Natural killer cell (primary cell): ENCODE measurements at regions not wholly inside any gene's neighbourhood (a gene's known extent, or its start where the extent isn't known, plus 50 kb on each side); places are given as distances from the start of the nearest gene placed in this dataset.
"Not testable (repeated sequence)": the region's sequence is repeated elsewhere in the genome, so short reads cannot be mapped to it uniquely, and the experiment has no call there.

ENCODE experiments used
- ATAC-seq, 3 donors: fragments of 150-1000 bp in 2 of 3; fragments of 200-7000 bp in 1 of 3; cut with Tn5 transposase; 1 replicate in 1 of 3; 2 replicates in 2 of 3; pipeline ENCODE4 v1.10.0; 2021; ENCODE audit warnings: mild to moderate bottlenecking in 2 of 3, moderate library complexity in 2 of 3
- DNase-seq, 2 donors: peaks; one replicate each; pipeline versions ENCODE4 v3.0.0 to v3.0.0-alpha.2; 2013 to 2021; ENCODE audit warnings: mixed read lengths in 1 of 2
- H3K27ac ChIP-seq: one replicate; pipeline ENCODE4 v1.5.1; 2013; ENCODE audit warnings: mild to moderate bottlenecking, low read length
- H3K27me3 ChIP-seq: one replicate; pipeline ENCODE4 v1.6.1; 2013; ENCODE audit warnings: low read length; ENCODE audit not compliant: control insufficient read depth, insufficient read depth
- H3K36me3 ChIP-seq: one replicate; pipeline ENCODE4 v1.6.1; 2013; ENCODE audit warnings: low read length; ENCODE audit not compliant: control insufficient read depth, insufficient read depth
- H3K4me1 ChIP-seq: one replicate; pipeline ENCODE4 v1.6.1; 2013; ENCODE audit warnings: low read length; ENCODE audit not compliant: control insufficient read depth, insufficient read depth
- H3K4me3 ChIP-seq: one replicate; pipeline ENCODE4 v1.5.1; 2013; ENCODE audit warnings: low read length
- H3K9me3 ChIP-seq: one replicate; pipeline ENCODE4 v1.6.1; 2013; ENCODE audit warnings: low read length; ENCODE audit not compliant: control insufficient read depth, insufficient read depth
- H3K27ac Mint-ChIP-seq, 2 donors: one replicate each; pipeline ENCODE4 v1.8.0; 2022; ENCODE audit warnings: mild to moderate bottlenecking in 2 of 2, mixed read lengths in 2 of 2, moderate library complexity in 1 of 2
- H3K27me3 Mint-ChIP-seq, 2 donors: one replicate each; pipeline ENCODE4 v1.8.0; 2022; ENCODE audit warnings: low read depth in 2 of 2, mixed read lengths in 2 of 2
- H3K36me3 Mint-ChIP-seq: one replicate; pipeline ENCODE4 v1.8.0; 2022; ENCODE audit warnings: mixed read lengths
- H3K4me1 Mint-ChIP-seq, 2 donors: one replicate each; pipeline ENCODE4 v1.8.0; 2022; ENCODE audit warnings: mixed read lengths in 2 of 2
- H3K4me3 Mint-ChIP-seq: one replicate; pipeline ENCODE4 v1.8.0; 2022; ENCODE audit warnings: mild to moderate bottlenecking, moderate library complexity, mixed read lengths
- H3K9me3 Mint-ChIP-seq, 2 donors: one replicate each; pipeline ENCODE4 v1.8.0; 2022; ENCODE audit warnings: mixed read lengths in 2 of 2
- WGBS: methylation state at CpG from one replicate; pipeline ENCODE4 v1.1.7; 2013; ENCODE audit warnings: missing lambda C conversion rate; ENCODE audit not compliant: insufficient coverage; 5-methylcytosine and 5-hydroxymethylcytosine counted together
- intact Hi-C: fragments of 100-400 bp; cut with micrococcal nuclease; formaldehyde crosslinking; loops from one replicate; pipeline ENCODE4 v1.14.2; 2022
- TF ChIP-seq, protein P1 (sequence below): fragments of 200-600 bp; IDR thresholded peaks from one replicate; pipeline ENCODE4 v1.8.0; 2022; ENCODE audit warnings: antibody characterized with exemption

DNA sequence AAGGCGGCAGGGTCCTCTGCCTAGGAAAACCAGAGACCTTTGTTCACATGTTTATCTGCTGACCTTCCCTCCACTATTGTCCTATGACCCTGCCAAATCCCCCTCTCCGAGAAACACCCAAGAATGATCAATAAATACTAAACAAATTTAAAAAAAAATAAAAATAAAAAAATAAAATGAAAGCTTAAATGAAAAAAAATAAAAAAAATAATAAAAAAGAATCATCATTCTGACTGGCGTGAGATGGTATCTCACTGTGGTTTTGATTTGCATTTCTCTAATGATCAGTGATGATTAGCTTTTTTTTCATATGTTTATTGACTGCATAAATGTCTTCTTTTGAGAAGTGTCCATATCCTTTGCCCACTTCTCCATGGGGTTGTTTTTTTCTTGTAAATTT lies 74.5 kb upstream of the LSAMP start:
- H3K27me3 Mint-ChIP-seq, DNase-seq, intact Hi-C loops: not testable (repeated sequence)

DNA sequence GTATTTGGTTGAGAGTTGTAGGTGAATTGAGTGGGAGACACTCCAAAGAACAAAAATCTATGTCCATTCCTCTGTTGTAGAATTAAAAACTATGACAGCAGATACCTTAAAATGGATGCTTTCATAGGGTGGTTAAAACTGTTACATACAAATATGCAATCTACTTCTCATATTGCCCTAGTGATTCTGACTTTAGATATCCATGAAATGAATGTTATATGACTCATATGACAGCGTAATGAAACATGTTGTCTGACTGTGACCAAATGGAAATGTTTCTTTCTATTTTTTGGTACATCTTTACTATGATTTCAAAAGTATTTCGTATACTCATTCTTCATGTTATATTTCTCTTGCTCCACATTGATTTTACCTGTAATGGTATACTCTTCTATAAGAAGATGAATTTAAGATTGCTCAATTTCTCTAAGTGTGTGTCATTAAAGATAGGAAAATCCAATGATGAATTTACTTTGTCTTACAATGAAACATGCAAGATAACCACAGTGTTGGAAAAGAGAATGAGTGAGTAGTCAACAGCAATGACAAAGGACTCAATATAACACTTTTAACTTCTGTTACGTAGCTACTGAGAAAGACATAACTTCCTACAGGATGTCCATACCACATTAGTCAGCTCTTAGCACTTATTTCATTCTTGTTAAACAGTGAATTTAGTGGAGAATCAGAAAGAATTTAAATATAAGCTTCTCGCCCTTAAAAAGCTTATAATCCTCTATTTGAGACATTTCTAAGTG lies 79.3 kb upstream of the LSAMP start:
- intact Hi-C loops, result no loop called here
- Mint-ChIP-seq H3K4me3 (no peak overlapping the region), H3K9me3 (peaks cover 4 to 14% of the 10 kb centered on the region in 2 donors), H3K27ac (no peak overlapping the region), H3K4me1 (no peaks in the 10 kb centered on the region), H3K27me3 (no peaks in the 10 kb centered on the region), H3K36me3 (peaks cover 9% of the 10 kb centered on the region)
- Histone ChIP-seq H3K4me1 (no peaks in the 10 kb centered on the region), H3K27ac (no peak overlapping the region), H3K36me3 (no peaks in the 10 kb centered on the region), H3K9me3 (no peaks in the 10 kb centered on the region), H3K27me3 (no peaks in the 10 kb centered on the region), H3K4me3 (no peak overlapping the region)
- TF ChIP-seq, protein P1, sequence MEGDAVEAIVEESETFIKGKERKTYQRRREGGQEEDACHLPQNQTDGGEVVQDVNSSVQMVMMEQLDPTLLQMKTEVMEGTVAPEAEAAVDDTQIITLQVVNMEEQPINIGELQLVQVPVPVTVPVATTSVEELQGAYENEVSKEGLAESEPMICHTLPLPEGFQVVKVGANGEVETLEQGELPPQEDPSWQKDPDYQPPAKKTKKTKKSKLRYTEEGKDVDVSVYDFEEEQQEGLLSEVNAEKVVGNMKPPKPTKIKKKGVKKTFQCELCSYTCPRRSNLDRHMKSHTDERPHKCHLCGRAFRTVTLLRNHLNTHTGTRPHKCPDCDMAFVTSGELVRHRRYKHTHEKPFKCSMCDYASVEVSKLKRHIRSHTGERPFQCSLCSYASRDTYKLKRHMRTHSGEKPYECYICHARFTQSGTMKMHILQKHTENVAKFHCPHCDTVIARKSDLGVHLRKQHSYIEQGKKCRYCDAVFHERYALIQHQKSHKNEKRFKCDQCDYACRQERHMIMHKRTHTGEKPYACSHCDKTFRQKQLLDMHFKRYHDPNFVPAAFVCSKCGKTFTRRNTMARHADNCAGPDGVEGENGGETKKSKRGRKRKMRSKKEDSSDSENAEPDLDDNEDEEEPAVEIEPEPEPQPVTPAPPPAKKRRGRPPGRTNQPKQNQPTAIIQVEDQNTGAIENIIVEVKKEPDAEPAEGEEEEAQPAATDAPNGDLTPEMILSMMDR, result no peak
- WGBS, result no CpG with 5 or more reads among the region's 4 CpGs
- DNase-seq (no peak), ATAC-seq (no peak)

More for the DNA sequence above, 74.5 kb upstream of the LSAMP start:
- peaks cover 9 to 19% of the 10 kb centered on the region in 2 donors for H3K9me3 Mint-ChIP-seq
- not testable (repeated sequence) for H3K4me3 ChIP-seq, H3K27ac ChIP-seq, ATAC-seq, H3K9me3 ChIP-seq, H3K4me1 Mint-ChIP-seq, H3K4me1 ChIP-seq, H3K27me3 ChIP-seq, H3K36me3 ChIP-seq, H3K4me3 Mint-ChIP-seq, H3K36me3 Mint-ChIP-seq, H3K27ac Mint-ChIP-seq
- no CpG with 5 or more reads among the region's 3 CpGs for WGBS

DNA sequence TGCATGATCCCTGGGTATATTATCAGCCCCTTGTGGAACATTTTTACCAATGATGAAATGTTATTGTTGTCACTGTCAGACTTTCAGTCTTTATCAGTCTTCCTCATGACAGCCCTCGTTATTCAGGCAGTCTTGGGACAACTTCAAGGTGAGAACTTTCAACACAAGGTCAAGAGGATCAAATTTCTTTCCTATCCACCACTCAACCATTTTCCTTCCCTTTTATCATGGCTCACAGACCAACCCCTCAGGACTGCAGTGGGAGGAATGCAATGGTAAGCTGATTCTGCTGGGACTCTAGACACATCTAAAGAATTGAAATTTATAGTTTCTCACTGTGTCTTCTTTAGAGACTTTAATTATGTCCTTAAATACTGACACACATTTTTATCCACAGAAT lies 107.0 kb upstream of the LSAMP start:
- Mint-ChIP-seq H3K4me1 (no peaks in the 10 kb centered on the region), H3K36me3 (no peaks in the 10 kb centered on the region), H3K27me3 (no peaks in the 10 kb centered on the region), H3K9me3 (peaks cover 5 to 9% of the 10 kb centered on the region in 2 donors), H3K4me3 (no peak overlapping the region), H3K27ac (no peak overlapping the region)
- H3K4me3 ChIP-seq, result no peak overlapping the region
- no peak overlapping the region for H3K27ac ChIP-seq
- TF ChIP-seq, protein P1, result no peak
- H3K27me3 ChIP-seq, result no peaks in the 10 kb centered on the region
- ATAC-seq (no peak), DNase-seq (no peak)
- no peaks in the 10 kb centered on the region for H3K9me3 ChIP-seq
- WGBS, result 18% methylated on average over 1 of the region's 1 CpG
- no peaks in the 10 kb centered on the region for H3K36me3 ChIP-seq
- no peaks in the 10 kb centered on the region for H3K4me1 ChIP-seq
- intact Hi-C loops, result no loop called here

GRCh38 chr3:116553355-116553754 lies 108.1 kb upstream of the LSAMP start:
- Mint-ChIP-seq H3K36me3 (no peaks in the 10 kb centered on the region), H3K4me1 (no peaks in the 10 kb centered on the region), H3K27me3 (no peaks in the 10 kb centered on the region), H3K4me3 (no peak overlapping the region), H3K9me3 (peaks cover 5 to 9% of the 10 kb centered on the region in 2 donors), H3K27ac (no peak overlapping the region)
- H3K36me3 ChIP-seq, result no peaks in the 10 kb centered on the region
- no peaks in the 10 kb centered on the region for H3K27me3 ChIP-seq
- H3K4me3 ChIP-seq, result no peak overlapping the region
- no peak for DNase-seq
- no peak for ATAC-seq
- intact Hi-C loops, result no loop called here
- TF ChIP-seq, protein P1, result no peak
- no peaks in the 10 kb centered on the region for H3K9me3 ChIP-seq
- H3K4me1 ChIP-seq, result no peaks in the 10 kb centered on the region
- 94% methylated on average over 2 of the region's 2 CpGs for WGBS
- H3K27ac ChIP-seq, result no peak overlapping the region
